Transverse colon (tissue), 4 donors: ENCODE measurements at regions not wholly inside any gene's neighbourhood (a gene's known extent, or its start where the extent isn't known, plus 50 kb on each side); places are given as distances from the start of the nearest gene placed in this dataset.
"Not testable (repeated sequence)": the region's sequence is repeated elsewhere in the genome, so short reads cannot be mapped to it uniquely, and the experiment has no call there.

Experiments
- DNase-seq: peaks from one replicate; pipeline ENCODE4 v3.0.0-alpha.2; 2019
- H3K27ac ChIP-seq, 4 donors: fragments of 200-600 bp; sonication (generic); 2 replicates each; pipeline ENCODE4 v1.5.1; 2016 to 2018; ENCODE audit warnings: inconsistent platforms in 4 of 4
- H3K27me3 ChIP-seq: fragments of 200-600 bp; sonication (generic); 2 replicates; pipeline ENCODE4 v1.5.1; 2017; ENCODE audit warnings: inconsistent platforms
- H3K36me3 ChIP-seq, 4 donors: fragments of 200-600 bp; sonication (generic); 2 replicates each; pipeline ENCODE4 v1.5.1; 2017 to 2019; ENCODE audit warnings: inconsistent platforms in 4 of 4
- H3K4me1 ChIP-seq, 4 donors: fragments of 200-600 bp; sonication (generic); 2 replicates each; pipeline ENCODE4 v1.5.1; 2017 to 2020; ENCODE audit warnings: inconsistent platforms in 4 of 4
- H3K4me3 ChIP-seq, 4 donors: fragments of 200-600 bp; sonication (generic); 1 replicate in 1 of 4; 2 replicates in 3 of 4; pipeline versions ENCODE4 v1.5.1 to v1.6.1; 2017 to 2019; ENCODE audit warnings: inconsistent platforms in 4 of 4
- H3K9me3 ChIP-seq, 2 donors: fragments of 200-600 bp; sonication (generic); 2 replicates each; pipeline ENCODE4 v1.5.1; 2017 to 2019; ENCODE audit warnings: inconsistent platforms in 2 of 2
- CTCF ChIP-seq, 5 experiments: fragments of 200-600 bp in 3 of 5; fragments of 450-650 bp in 2 of 5; sonication (generic) in 3 of 5; IDR thresholded peaks; 1 replicate in 2 of 5; 2 replicates in 3 of 5; pipeline ENCODE4 v1.5.1; 2016 to 2017; ENCODE audit warnings: antibody characterized with exemption in 5 of 5, inconsistent platforms in 3 of 5, mild to moderate bottlenecking in 2 of 5, moderate library complexity in 1 of 5
- EP300 ChIP-seq: sonication (generic); formaldehyde crosslinking; IDR thresholded peaks from one replicate; pipeline ENCODE4 v1.6.1; 2017; ENCODE audit warnings: antibody characterized with exemption, low read depth
- POLR2A ChIP-seq: fragments of 450-650 bp; IDR thresholded peaks from one replicate; pipeline ENCODE4 v1.6.1; 2016; ENCODE audit warnings: antibody characterized with exemption, mild to moderate bottlenecking, moderate library complexity
- POLR2AphosphoS5 ChIP-seq, 3 donors: sonication (generic); formaldehyde crosslinking; IDR thresholded peaks; one replicate each; pipeline ENCODE4 v1.6.1; 2016; ENCODE audit warnings: antibody characterized with exemption in 3 of 3
- WGBS, 2 donors: methylation state at CpG; one replicate each; pipeline ENCODE4 v1.1.5; 2018; ENCODE audit warnings: low coverage in 1 of 2; 5-methylcytosine and 5-hydroxymethylcytosine counted together
- in situ Hi-C, 4 donors: fragments of 200-750 bp; cut with MboI; loops; one replicate each; pipeline versions ENCODE4 v1.15.0 to v1.15.1; 2017; ENCODE audit warnings: low sequenced_read_pairs in 3 of 4, low pct_ligation_motif_present in 1 of 4, low pct_unique_long_range_greater_than_20kb in 1 of 4
- intact Hi-C: fragments of 100-400 bp; cut with DNase I; formaldehyde crosslinking; loops from one replicate; pipeline ENCODE4 v1.15.1; 2023; ENCODE audit warnings: low total_unique reads

GRCh38 chrX:79026742-79027141 is 81.6 kb downstream of the P2RY10 start:
- H3K27ac ChIP-seq, in situ Hi-C loops, DNase-seq, H3K36me3 ChIP-seq, H3K4me1 ChIP-seq, H3K27me3 ChIP-seq, intact Hi-C loops, H3K4me3 ChIP-seq, H3K9me3 ChIP-seq: not testable (repeated sequence)
- WGBS, 2 donors = 81% methylated on average over 2 of the region's 2 CpGs; no CpG with 5 or more reads in 1 of the 2 donors

- Histone ChIP-seq H3K27ac (no peak overlapping the region), H3K9me3 (no peaks in the 10 kb centered on the region), H3K36me3 (no peaks in the 10 kb centered on the region), H3K4me3 (no peak overlapping the region), H3K27me3 (no peaks in the 10 kb centered on the region), H3K4me1 (no peaks in the 10 kb centered on the region)
- no peak for TF ChIP-seq EP300
- TF ChIP-seq POLR2AphosphoS5 (IDR thresholded peaks at IDR 0.05) = no peak
- TF ChIP-seq POLR2A = no peak
- no peak for TF ChIP-seq CTCF (IDR thresholded peaks at IDR 0.05)
- in situ Hi-C loops = no loop called here
- intact Hi-C loops = no loop called here
- 29 to 38% methylated on average over 1 of the region's 1 CpG for WGBS, 2 donors
- DNase-seq = no peak
Observed at GRCh38 chrX:79035421-79035820, 90.2 kb downstream of the P2RY10 start.

GRCh38 chrX:79036157-79036880 is 91.1 kb downstream of the P2RY10 start:
- H3K9me3 ChIP-seq = no peaks in the 10 kb centered on the region
- no peaks in the 10 kb centered on the region for H3K4me1 ChIP-seq
- H3K4me3 ChIP-seq = no peak overlapping the region
- intact Hi-C loops = no loop called here
- in situ Hi-C loops = no loop called here
- no peaks in the 10 kb centered on the region for H3K27me3 ChIP-seq
- TF ChIP-seq EP300 (no peak), POLR2A (no peak), POLR2AphosphoS5 (IDR thresholded peaks at IDR 0.05) (no peak), CTCF (IDR thresholded peaks at IDR 0.05) (no peak)
- H3K27ac ChIP-seq = no peak overlapping the region
- DNase-seq = no peak
- 27 to 33% methylated on average over 3 to 4 of the region's 4 CpGs for WGBS, 2 donors
- no peaks in the 10 kb centered on the region for H3K36me3 ChIP-seq

GRCh38 chrX:79065696-79066095 is 78.8 kb upstream of the GPR174 start:
- no peak overlapping the region for H3K4me3 ChIP-seq
- H3K27ac ChIP-seq = no peak overlapping the region
- no peaks in the 10 kb centered on the region for H3K36me3 ChIP-seq
- in situ Hi-C loops (loop anchor here in 1 of 4 donors (25.0 kb wide), 1 partner anchor 503 kb away; no protein-coding TSS in a partner anchor), intact Hi-C loops (no loop called here)
- no peaks in the 10 kb centered on the region for H3K4me1 ChIP-seq
- TF ChIP-seq POLR2A (no peak), POLR2AphosphoS5 (IDR thresholded peaks at IDR 0.05) (no peak), CTCF (IDR thresholded peaks at IDR 0.05) (no peak), EP300 (no peak)
- 76% methylated on average over 5 of the region's 5 CpGs; no CpG with 5 or more reads in 1 of the 2 donors for WGBS, 2 donors
- DNase-seq = peak; percentile 8
- no peaks in the 10 kb centered on the region for H3K9me3 ChIP-seq
- H3K27me3 ChIP-seq = no peaks in the 10 kb centered on the region

GRCh38 chrX:79078114-79078513 is 66.4 kb upstream of the GPR174 start:
- in situ Hi-C loops = loop anchor here in 2 of 4 donors (10.0 to 25.0 kb wide), 3 partner anchors 109 to 516 kb away; no protein-coding TSS in a partner anchor
- peak; percentile 15 for DNase-seq
- TF ChIP-seq CTCF (IDR thresholded peaks at IDR 0.05) (no peak), POLR2A (no peak), EP300 (no peak)
- 58% methylated on average over 6 of the region's 6 CpGs; no CpG with 5 or more reads in 1 of the 2 donors for WGBS, 2 donors
- Histone ChIP-seq H3K27ac (no peak overlapping the region), H3K9me3 (no peaks in the 10 kb centered on the region), H3K27me3 (no peaks in the 10 kb centered on the region), H3K36me3 (no peaks in the 10 kb centered on the region), H3K4me1 (no peaks in the 10 kb centered on the region), H3K4me3 (no peak overlapping the region)
- intact Hi-C loops = no loop called here
